ENCODE measurements at regions not wholly inside any gene's neighbourhood (a gene's known extent, or its start where the extent isn't known, plus 50 kb on each side); places are given as distances from the start of the nearest gene placed in this dataset.

DNA sequence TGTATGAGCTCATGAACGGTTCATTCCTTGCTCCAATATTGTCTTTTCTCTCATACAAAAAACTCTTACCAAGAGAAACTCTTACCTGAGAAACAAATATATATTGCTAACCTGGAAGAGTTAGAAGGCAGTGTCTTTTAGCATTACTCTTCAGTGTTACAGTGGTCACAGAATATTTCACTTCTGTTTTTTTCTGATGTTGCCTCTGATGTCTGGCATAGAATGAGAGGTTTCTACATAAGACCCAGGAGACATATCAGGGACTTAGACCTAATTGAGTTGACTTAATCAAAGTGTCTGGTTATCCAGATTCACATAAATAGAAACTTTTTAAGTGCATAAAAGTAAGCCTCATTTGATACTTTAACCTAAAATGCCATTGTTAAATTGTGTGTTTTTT is 923.8 kb downstream of the TTLL7 start:
- ChIA-PET CTCF (no interaction called here), RAD21 (ENCODE audit: unreplicated experiment) (no interaction called here), POLR2A (no interaction called here), SMC1A (ENCODE audit: uncharacterized antibody, unreplicated experiment) (interaction anchor here (0.8 kb wide), 1 partner anchor 15 kb away, joined by 3 read pairs; no protein-coding TSS in a partner anchor)
- H3K4me3 ChIP-seq: no peak overlapping the region
- ATAC-seq (no peak), FAIRE-seq (no peak), DNase-seq (ENCODE audit: low read depth, low spot score) (no peak)
- no peaks in the 10 kb centered on the region for H3K9me3 ChIP-seq (replicated peaks; ENCODE audit: control insufficient read depth, insufficient read depth, low read length)
- no peak overlapping the region for H2AFZ ChIP-seq (ENCODE audit: control insufficient read depth, low read depth, low read length)
- H3K9ac ChIP-seq (ENCODE audit: control insufficient read depth, insufficient read depth, low read length): no peak overlapping the region
- no TSS peak for BruUV-seq (replicated peaks)
- H3K4me1 ChIP-seq (ENCODE audit: control insufficient read depth, insufficient read depth, low read length): no peaks in the 10 kb centered on the region
- H3K79me2 ChIP-seq (ENCODE audit: control insufficient read depth, insufficient read depth, low read length): no peaks in the 10 kb centered on the region
- intact Hi-C loops (cut with micrococcal nuclease; ENCODE audit: unreplicated experiment) (no loop called here), in situ Hi-C loops (cut with MboI) (no loop called here)
- 76% methylated on average over 1 of the region's 1 CpG for WGBS (ENCODE audit: insufficient coverage, insufficient replicate concordance, low lambda C conversion rate, missing lambda C conversion rate)
- H3K36me3 ChIP-seq (ENCODE audit: control insufficient read depth in 2 of 2, insufficient read depth in 2 of 2, low read length in 1 of 2): no peaks in the 10 kb centered on the region
- H4K20me1 ChIP-seq (ENCODE audit: control insufficient read depth, insufficient read depth): no peaks in the 10 kb centered on the region
- no peaks in the 10 kb centered on the region; a peak in 1 of 4 replicates for H3K27me3 ChIP-seq (replicated peaks in 1 of 2; ENCODE audit: control insufficient read depth in 2 of 2, insufficient read depth in 2 of 2, low read length in 1 of 2)
- peak; percentile 25; the same call in 1 of the 2 replicates for TF ChIP-seq SPI1 (IDR thresholded peaks at IDR 0.05; ENCODE audit: borderline replicate concordance, insufficient read depth, low read depth, low read length)
- TF ChIP-seq HDAC6 (IDR thresholded peaks at IDR 0.05; ENCODE audit: unreplicated experiment): no peak
- no peak overlapping the region for H3K27ac ChIP-seq (ENCODE audit: control insufficient read depth, insufficient read depth)
- H3K4me2 ChIP-seq (ENCODE audit: control insufficient read depth, insufficient read depth): no peak overlapping the region

- Histone ChIP-seq H3K4me3 (no peak overlapping the region), H3K4me1 (ENCODE audit: control insufficient read depth, insufficient read depth, low read length) (no peaks in the 10 kb centered on the region), H4K20me1 (ENCODE audit: control insufficient read depth, insufficient read depth) (no peaks in the 10 kb centered on the region), H3K79me2 (ENCODE audit: control insufficient read depth, insufficient read depth, low read length) (no peaks in the 10 kb centered on the region), H3K36me3 (ENCODE audit: control insufficient read depth in 2 of 2, insufficient read depth in 2 of 2, low read length in 1 of 2) (no peaks in the 10 kb centered on the region), H3K9ac (ENCODE audit: control insufficient read depth, insufficient read depth, low read length) (no peak overlapping the region), H3K4me2 (ENCODE audit: control insufficient read depth, insufficient read depth) (no peak overlapping the region), H2AFZ (ENCODE audit: control insufficient read depth, low read depth, low read length) (no peak overlapping the region), H3K27ac (ENCODE audit: control insufficient read depth, insufficient read depth) (no peak overlapping the region), H3K27me3 (replicated peaks in 1 of 2; ENCODE audit: control insufficient read depth in 2 of 2, insufficient read depth in 2 of 2, low read length in 1 of 2) (no peaks in the 10 kb centered on the region; a peak in 1 of 4 replicates), H3K9me3 (replicated peaks; ENCODE audit: control insufficient read depth, insufficient read depth, low read length) (no peaks in the 10 kb centered on the region)
- WGBS (ENCODE audit: insufficient coverage, insufficient replicate concordance, low lambda C conversion rate, missing lambda C conversion rate): 29% methylated on average over 4 of the region's 4 CpGs
- TF ChIP-seq SRF (IDR thresholded peaks at IDR 0.05; ENCODE audit: low read depth in 2 of 2, low read length in 2 of 2): no peak
- TF ChIP-seq CHD1 (IDR thresholded peaks at IDR 0.05; ENCODE audit: low read depth, low read length): no peak
- TF ChIP-seq KLF5 (IDR thresholded peaks at IDR 0.05; ENCODE audit: partially characterized antibody): no peak
- TF ChIP-seq SMAD1 (IDR thresholded peaks at IDR 0.05; ENCODE audit: low read depth, partially characterized antibody): no peak
- ATAC-seq: no peak
- CTCF ChIA-PET: no interaction called here
- RAD21 ChIA-PET (ENCODE audit: unreplicated experiment): no interaction called here
- FAIRE-seq: no peak
- BruUV-seq (replicated peaks): no TSS peak
- no peak for DNase-seq (ENCODE audit: low read depth, low spot score)
- SMC1A ChIA-PET (ENCODE audit: uncharacterized antibody, unreplicated experiment): no interaction called here
- POLR2A ChIA-PET: no interaction called here
- in situ Hi-C loops (cut with MboI): no loop called here
- intact Hi-C loops (cut with micrococcal nuclease; ENCODE audit: unreplicated experiment): no loop called here
Observed at GRCh38 chr1:83067954-83068353, 931.0 kb downstream of the TTLL7 start.
